VCaP (cell line): ENCODE measurements at regions not wholly inside any gene's neighbourhood (a gene's known extent, or its start where the extent isn't known, plus 50 kb on each side); places are given as distances from the start of the nearest gene placed in this dataset.
"Not testable (repeated sequence)": the region's sequence is repeated elsewhere in the genome, so short reads cannot be mapped to it uniquely, and the experiment has no call there.

ENCODE experiments used
- H3K27ac ChIP-seq: fragments of 450-650 bp; 2 replicates; pipeline ENCODE4 v1.5.1; 2017
- TF ChIP-seq, protein P1 (sequence below): fragments of 450-650 bp; conservative IDR thresholded peaks from 2 replicates; pipeline ENCODE4 v1.5.1; 2017; ENCODE audit warnings: mild to moderate bottlenecking, moderate library complexity

DNA sequence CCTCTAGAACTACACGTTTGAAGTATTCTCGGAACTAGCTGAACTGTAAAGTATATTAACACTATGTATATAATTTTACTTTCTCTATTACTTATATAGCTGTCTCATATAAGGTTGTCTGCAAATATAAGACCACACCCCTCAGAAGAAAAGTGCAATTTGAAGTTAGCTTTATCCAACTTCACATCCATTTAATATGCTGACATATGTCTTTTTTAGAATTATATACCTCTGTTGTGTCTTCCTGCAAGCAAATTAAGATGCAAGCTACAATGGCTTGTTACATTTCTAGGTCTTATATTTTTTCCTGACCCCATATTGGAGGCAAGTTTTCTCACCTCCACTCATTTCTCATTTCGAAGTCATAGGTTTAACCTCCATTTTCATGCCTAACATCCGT is 349.0 kb upstream of the AGA start:
- TF ChIP-seq, protein P1, sequence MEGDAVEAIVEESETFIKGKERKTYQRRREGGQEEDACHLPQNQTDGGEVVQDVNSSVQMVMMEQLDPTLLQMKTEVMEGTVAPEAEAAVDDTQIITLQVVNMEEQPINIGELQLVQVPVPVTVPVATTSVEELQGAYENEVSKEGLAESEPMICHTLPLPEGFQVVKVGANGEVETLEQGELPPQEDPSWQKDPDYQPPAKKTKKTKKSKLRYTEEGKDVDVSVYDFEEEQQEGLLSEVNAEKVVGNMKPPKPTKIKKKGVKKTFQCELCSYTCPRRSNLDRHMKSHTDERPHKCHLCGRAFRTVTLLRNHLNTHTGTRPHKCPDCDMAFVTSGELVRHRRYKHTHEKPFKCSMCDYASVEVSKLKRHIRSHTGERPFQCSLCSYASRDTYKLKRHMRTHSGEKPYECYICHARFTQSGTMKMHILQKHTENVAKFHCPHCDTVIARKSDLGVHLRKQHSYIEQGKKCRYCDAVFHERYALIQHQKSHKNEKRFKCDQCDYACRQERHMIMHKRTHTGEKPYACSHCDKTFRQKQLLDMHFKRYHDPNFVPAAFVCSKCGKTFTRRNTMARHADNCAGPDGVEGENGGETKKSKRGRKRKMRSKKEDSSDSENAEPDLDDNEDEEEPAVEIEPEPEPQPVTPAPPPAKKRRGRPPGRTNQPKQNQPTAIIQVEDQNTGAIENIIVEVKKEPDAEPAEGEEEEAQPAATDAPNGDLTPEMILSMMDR: no peak
- no peak overlapping the region for H3K27ac ChIP-seq

DNA sequence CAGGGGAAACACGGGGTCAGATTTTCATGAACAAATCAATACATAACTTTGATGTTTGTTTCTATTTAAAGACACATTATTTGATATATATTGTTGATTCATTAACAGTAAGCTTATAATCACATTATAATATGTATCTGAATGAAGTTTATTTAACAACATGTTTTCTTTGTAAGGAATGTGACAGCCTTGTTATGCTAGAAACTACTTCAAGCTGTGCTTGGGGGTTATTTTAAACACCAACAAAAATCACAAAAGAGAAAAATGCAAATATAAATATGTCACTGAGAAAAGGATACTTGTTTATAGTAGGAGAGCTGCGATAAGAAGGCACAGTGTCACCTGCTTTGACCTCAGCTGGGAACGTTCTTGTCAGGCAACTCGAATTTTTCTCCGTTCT is 354.6 kb upstream of the AGA start:
- H3K27ac ChIP-seq: peak overlapping the region; percentile 26; the same call in 1 of the 2 replicates
- TF ChIP-seq, protein P1: no peak

DNA sequence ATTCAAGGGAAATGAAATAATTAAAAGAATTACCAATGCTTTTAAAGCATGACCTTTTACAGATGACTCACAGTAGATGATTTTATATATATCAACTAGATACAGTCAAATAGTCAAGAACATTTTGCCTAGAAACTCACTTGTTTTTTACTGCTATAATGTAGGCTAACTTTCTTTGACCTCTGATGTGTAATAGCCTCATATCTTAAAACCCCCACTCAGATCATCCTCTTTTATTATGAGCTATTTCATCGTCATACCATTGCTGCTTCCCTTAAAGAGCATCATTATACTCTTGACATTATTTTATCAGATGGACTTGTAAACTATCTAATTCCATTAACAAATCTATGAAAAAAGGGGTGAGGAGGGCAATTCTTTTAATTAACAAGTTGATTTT is 355.9 kb upstream of the AGA start:
- H3K27ac ChIP-seq: no peak overlapping the region
- TF ChIP-seq, protein P1: no peak

DNA sequence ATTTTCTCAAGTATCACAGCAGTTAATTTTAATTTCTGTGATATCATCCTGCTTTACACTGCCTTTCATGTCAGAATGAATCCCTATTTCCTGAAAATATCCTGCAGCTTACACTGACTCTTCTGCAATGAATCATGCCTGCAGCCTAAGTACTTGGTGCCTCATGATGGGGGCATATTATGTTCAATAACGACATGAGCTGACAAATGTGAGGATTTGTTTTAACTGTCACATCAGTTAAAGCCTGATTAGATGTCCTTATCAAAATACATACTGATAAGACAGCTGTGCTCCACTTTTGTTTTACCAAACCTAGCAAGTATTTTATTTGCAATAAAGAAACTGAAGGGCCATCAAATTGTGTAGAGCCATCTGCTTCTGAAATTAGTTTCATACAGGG is 359.9 kb upstream of the AGA start:
- TF ChIP-seq, protein P1: no peak
- H3K27ac ChIP-seq: no peak overlapping the region

DNA sequence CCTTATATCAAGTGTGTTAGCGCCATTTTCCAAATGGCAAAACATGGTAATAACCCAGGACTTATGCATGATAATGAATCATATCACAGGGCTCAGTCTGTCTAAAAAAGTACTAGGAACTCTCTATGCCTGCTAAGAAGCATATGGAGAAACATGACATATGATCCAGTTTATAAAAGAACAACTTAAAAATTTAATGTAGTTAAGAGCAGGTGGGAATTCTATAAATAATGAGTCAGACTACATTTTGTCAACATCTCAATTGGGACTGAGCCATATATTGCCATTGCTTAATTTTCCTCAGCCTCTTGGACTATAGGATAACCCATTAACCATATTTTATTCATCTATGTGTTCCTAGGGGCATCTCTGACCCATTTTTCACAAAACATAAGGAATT is 360.4 kb upstream of the AGA start:
- TF ChIP-seq, protein P1: no peak

DNA sequence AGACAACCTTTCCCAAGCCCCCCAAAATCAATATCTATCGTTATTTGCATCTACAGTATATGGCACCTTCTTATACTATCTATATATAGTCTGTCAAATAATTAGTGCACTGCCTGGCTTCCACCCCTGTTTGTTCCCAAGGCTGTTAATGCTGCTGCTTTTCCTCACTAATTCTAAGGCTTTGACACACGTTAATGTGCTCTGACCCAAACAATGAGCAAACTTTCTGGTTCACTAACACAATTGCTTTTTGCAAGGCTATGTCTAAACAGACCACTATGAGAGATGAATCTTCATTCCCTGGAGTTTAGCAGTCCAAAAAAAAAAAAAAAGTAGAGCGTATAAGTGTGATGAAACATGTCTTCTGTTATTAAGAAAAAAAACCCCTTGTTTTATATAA is 360.9 kb upstream of the AGA start:
- TF ChIP-seq, protein P1: no peak
- H3K27ac ChIP-seq: no peak overlapping the region

More for the DNA sequence above, 360.4 kb upstream of the AGA start:
- H3K27ac ChIP-seq: no peak overlapping the region

DNA sequence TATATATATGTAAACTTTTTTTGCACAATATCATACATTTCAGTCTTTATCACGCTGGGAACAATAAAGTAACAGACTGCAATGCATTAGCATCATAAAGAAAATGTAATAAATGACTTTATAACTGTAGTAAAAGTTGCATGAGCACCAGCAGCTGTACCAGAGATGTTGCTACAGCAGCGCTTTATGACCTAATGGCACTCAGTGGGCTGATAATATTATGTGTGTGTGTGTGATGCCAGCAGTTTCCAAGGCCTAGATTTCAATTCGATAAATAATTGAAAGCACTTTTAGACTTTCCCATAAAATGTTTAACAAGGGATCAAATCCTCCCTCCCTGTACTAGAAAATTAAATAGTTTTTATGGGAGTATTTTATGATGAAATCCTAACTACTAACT is 367.6 kb upstream of the AGA start:
- H3K27ac ChIP-seq: peak overlapping the region; percentile 38
- TF ChIP-seq, protein P1: no peak

DNA sequence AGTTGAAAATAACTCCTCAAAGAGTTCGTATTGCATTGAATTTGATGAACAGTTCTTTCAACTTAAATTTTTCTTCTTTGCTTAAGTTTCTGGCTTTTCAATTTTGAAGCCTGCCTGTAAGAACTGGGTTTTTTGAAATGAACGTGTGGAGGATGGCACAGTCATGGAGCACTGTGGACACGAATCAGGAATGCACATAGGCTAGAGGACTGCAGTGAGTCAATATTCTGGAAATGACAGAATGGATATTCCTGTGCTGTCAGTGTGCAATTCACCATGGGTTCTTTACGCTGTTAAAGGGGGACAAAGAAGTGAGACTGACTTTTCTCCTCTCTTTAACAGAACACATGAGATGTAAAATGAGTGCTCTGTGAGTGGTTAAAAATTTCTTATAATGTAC is 368.0 kb upstream of the AGA start:
- TF ChIP-seq, protein P1: no peak
- H3K27ac ChIP-seq: peak overlapping the region; percentile 38

DNA sequence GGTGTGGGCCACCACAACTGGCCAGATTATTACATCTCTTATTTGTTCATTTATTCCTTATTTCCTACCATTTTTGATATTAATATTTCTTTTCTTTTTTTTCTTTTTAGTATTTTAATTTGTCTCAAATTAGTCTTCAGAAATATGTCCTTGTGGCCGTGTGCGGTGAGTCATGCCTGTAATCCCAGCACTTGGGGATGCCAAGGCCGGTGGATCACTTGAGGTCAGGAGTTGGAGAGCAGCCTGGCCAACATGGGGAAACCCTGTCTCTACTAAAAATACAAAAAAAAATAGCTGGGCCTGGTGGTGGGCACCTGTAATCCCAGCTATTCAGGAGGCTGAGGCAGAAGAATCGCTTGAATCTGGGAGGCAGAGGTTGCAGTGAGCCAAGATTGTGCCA is 376.2 kb upstream of the AGA start:
- not testable (repeated sequence) for H3K27ac ChIP-seq
